Right cardiac atrium (tissue), 5 donors: ENCODE measurements at regions not wholly inside any gene's neighbourhood (a gene's known extent, or its start where the extent isn't known, plus 50 kb on each side); places are given as distances from the start of the nearest gene placed in this dataset.
A peak's percentile ranks its signal among the peaks of the same experiment; 100 is the strongest.

Experiments
- ATAC-seq, 2 donors: fragments of 200-7000 bp; cut with Tn5 transposase; one replicate each; pipeline versions ENCODE4 v1.8.0 to v1.9.1; 2020; ENCODE audit warnings: moderate library complexity in 2 of 2, mild to moderate bottlenecking in 1 of 2
- DNase-seq, 3 donors: peaks; one replicate each; pipeline ENCODE4 v3.0.0-alpha.2; 2020
- H3K27ac ChIP-seq: one replicate; pipeline ENCODE4 v1.5.1; 2013; ENCODE audit warnings: mild to moderate bottlenecking, low read length, control low read depth, moderate library complexity
- H3K27me3 ChIP-seq: one replicate; pipeline ENCODE4 v1.6.1; 2013; ENCODE audit not compliant: control insufficient read depth, insufficient read depth
- H3K4me1 ChIP-seq: one replicate; pipeline ENCODE4 v1.6.1; 2013; ENCODE audit warnings: low read length; ENCODE audit not compliant: control insufficient read depth, insufficient read depth
- H3K4me3 ChIP-seq: one replicate; pipeline ENCODE4 v1.5.1; 2013; ENCODE audit warnings: low read length, control low read depth
- H3K9me3 ChIP-seq: one replicate; pipeline ENCODE4 v1.6.1; 2013; ENCODE audit warnings: low read length; ENCODE audit not compliant: control insufficient read depth
- WGBS: extraction: QIAGEN DNeasy Blood & Tissue Kit; methylation state at CpG from one replicate; pipeline ENCODE4 v1.1.7; 2013; 5-methylcytosine and 5-hydroxymethylcytosine counted together
- intact Hi-C, 4 donors: fragments of 100-400 bp; cut with DNase I; formaldehyde crosslinking; loops; one replicate each; pipeline versions ENCODE4 v1.11.0 to v1.14.0; 2022 to 2023
- donor health status: healthy with polysubstance abuse.
- donor health status: DM: no; HTN: yes; CAD: no.
- donor health status: DM: no; HTN: no; CAD: no.
- donor health status: DM: no; HTN: yes; CAD: no; lungs with severe emphysema.
- donor health status: DM: yes; HTN: yes; CAD: no.

DNA sequence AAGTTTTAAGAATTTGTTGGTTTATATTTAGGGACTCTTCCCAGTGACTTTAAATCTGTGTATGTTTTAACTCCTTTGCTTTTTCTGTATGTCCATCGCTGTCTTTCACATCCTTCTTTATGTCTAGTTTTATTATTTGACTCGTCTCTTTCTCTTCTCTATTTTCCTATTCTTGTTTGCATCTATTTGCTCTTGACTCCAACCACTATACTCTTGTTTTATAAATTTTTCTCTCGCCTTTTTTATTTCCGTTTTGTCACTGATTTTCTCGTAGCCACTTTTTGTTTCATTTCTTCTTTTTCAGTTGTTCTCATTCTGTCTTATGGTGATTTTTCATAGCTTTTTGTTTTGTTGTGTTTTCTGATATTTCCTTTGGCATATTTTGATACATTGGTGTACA is 170.5 kb upstream of the NETO1 start:
- no peaks in the 10 kb centered on the region for H3K27me3 ChIP-seq
- DNase-seq (no peak), ATAC-seq (no peak)
- H3K4me1 ChIP-seq, result no peaks in the 10 kb centered on the region
- 88% methylated on average over 5 of the region's 5 CpGs for WGBS
- no peak overlapping the region for H3K27ac ChIP-seq
- no peak overlapping the region for H3K4me3 ChIP-seq
- H3K9me3 ChIP-seq, result no peaks in the 10 kb centered on the region
- intact Hi-C loops, result no loop called here

GRCh38 chr18:73023975-73024374 is 156.2 kb upstream of the NETO1 start:
- WGBS, result 67% methylated on average over 4 of the region's 4 CpGs

DNA sequence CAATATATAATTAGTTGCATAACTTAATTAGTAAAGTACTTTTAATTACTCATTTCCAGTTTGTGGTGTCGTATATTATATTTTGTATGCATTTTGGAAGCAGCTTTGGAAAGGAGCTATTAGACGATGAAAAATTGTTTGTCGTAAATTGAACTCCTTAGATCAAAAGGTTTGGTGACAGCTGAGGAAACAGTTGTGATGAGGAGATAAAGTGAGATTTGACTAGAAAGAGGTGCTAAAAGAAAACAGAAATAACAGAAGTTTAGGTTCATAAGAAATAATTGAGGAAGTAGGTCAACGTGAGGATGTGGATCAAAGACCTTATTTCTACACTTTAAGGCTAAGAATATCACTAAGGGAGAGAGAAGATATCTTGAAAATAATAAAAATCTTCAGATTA is 141.9 kb upstream of the NETO1 start:
- intact Hi-C loops, result no loop called here
- Histone ChIP-seq H3K9me3 (no peaks in the 10 kb centered on the region), H3K4me3 (no peak overlapping the region), H3K4me1 (no peaks in the 10 kb centered on the region), H3K27me3 (no peaks in the 10 kb centered on the region), H3K27ac (no peak overlapping the region)
- ATAC-seq (no peak), DNase-seq (no peak)
- 49% methylated on average over 4 of the region's 4 CpGs for whole genome bisulfite sequencing

More at GRCh38 chr18:73023975-73024374, 156.2 kb upstream of the NETO1 start:
- Histone ChIP-seq H3K27me3 (no peaks in the 10 kb centered on the region), H3K9me3 (no peaks in the 10 kb centered on the region), H3K27ac (no peak overlapping the region), H3K4me3 (no peak overlapping the region), H3K4me1 (no peaks in the 10 kb centered on the region)
- ATAC-seq (no peak), DNase-seq (no peak)
- intact Hi-C loops, result no loop called here

DNA sequence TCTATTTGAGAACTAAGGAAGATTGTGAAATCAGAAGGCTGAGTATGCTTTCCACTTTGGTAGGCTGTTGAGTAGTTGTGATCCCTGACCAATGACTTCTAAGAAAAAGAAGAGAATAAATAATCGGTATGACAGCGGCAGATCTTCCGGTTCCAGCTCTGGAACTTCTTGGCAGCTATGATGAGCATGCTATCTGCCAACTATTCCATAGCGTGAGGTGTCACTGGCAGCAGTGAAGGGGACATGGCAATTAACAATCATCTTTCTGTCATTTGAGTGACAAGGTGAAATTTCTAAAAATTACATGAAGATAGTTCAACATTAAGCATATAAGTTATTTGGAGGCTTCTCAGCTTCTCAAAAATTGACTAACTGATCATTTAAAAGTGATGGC is 140.1 kb upstream of the NETO1 start:
- Histone ChIP-seq H3K9me3 (no peaks in the 10 kb centered on the region), H3K27me3 (no peaks in the 10 kb centered on the region), H3K27ac (no peak overlapping the region), H3K4me1 (no peaks in the 10 kb centered on the region), H3K4me3 (no peak overlapping the region)
- intact Hi-C loops, result no loop called here
- peak; percentile 41 to 64 for ATAC-seq
- no peak for DNase-seq
- 62% methylated on average over 4 of the region's 4 CpGs for WGBS

GRCh38 chr18:73007195-73007914 is 139.6 kb upstream of the NETO1 start:
- ATAC-seq (no peak), DNase-seq (no peak)
- H3K27me3 ChIP-seq, result no peaks in the 10 kb centered on the region
- no peak overlapping the region for H3K27ac ChIP-seq
- H3K4me3 ChIP-seq, result no peak overlapping the region
- intact Hi-C loops, result no loop called here
- no peaks in the 10 kb centered on the region for H3K4me1 ChIP-seq
- no peaks in the 10 kb centered on the region for H3K9me3 ChIP-seq
- whole genome bisulfite sequencing, result 38% methylated on average over 6 of the region's 6 CpGs

DNA sequence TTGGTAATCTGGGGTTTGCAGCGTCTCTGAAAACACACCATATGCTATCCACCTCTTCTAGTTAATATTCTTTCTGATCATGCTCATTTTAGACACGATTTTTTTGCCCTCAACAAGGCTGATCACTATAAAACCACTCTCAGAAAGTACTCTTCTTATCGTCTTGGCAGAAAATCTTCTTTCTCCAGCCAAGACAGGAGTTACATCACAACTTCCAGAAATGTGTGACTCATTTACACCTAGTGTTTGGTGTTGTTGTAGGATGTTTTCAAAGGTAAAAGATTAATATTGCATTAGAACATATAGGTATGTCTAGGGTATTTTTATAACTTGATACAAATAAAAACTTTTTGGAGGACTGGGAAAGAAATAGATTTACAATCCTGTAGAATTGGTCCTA is 138.5 kb upstream of the NETO1 start:
- intact Hi-C loops, result no loop called here
- ATAC-seq (no peak), DNase-seq (no peak)
- 36% methylated on average over 3 of the region's 3 CpGs for WGBS
- H3K27ac ChIP-seq, result no peak overlapping the region
- H3K9me3 ChIP-seq, result no peaks in the 10 kb centered on the region
- no peaks in the 10 kb centered on the region for H3K4me1 ChIP-seq
- H3K27me3 ChIP-seq, result no peaks in the 10 kb centered on the region
- no peak overlapping the region for H3K4me3 ChIP-seq

GRCh38 chr18:73004260-73004659 is 136.5 kb upstream of the NETO1 start:
- no peak for DNase-seq
- Histone ChIP-seq H3K9me3 (no peaks in the 10 kb centered on the region), H3K27ac (no peak overlapping the region), H3K27me3 (no peaks in the 10 kb centered on the region), H3K4me1 (no peaks in the 10 kb centered on the region), H3K4me3 (no peak overlapping the region)
- no peak for ATAC-seq
- intact Hi-C loops, result no loop called here
- 88% methylated on average over 2 of the region's 2 CpGs for WGBS

- Histone ChIP-seq H3K9me3 (no peaks in the 10 kb centered on the region), H3K27me3 (no peaks in the 10 kb centered on the region), H3K27ac (no peak overlapping the region), H3K4me3 (no peak overlapping the region), H3K4me1 (no peaks in the 10 kb centered on the region)
- ATAC-seq (no peak), DNase-seq (no peak)
- intact Hi-C loops, result no loop called here
These were observed 132.3 kb upstream of the NETO1 start for GRCh38 chr18:72999971-73000607.

DNA sequence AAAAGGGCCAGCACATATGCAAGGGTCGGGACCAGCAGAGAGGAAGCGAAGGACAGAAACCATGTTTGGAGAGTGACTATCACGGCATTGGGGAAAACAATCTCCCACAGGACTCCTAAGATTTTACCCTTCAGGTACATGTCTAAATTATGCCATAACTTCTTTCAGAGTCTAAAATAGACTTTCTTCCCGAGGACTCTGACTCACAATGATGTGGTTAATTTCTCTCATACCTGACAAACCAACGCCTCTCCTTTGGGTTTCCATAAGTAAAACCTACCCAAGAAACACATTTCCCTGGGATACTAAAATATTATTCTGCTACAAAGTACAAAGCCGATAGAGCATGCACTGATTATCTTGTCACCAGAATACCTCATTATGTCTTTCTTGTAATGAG is 127.8 kb upstream of the NETO1 start:
- Histone ChIP-seq H3K27me3 (no peaks in the 10 kb centered on the region), H3K4me1 (no peaks in the 10 kb centered on the region), H3K4me3 (no peak overlapping the region), H3K27ac (no peak overlapping the region), H3K9me3 (no peaks in the 10 kb centered on the region)
- intact Hi-C loops, result no loop called here
- WGBS, result 84% methylated on average over 6 of the region's 6 CpGs
- ATAC-seq (no peak), DNase-seq (no peak)

- 75% methylated on average over 3 of the region's 3 CpGs for WGBS
- no peaks in the 10 kb centered on the region for H3K4me1 ChIP-seq
These were observed 125.5 kb upstream of the NETO1 start for GRCh38 chr18:72993250-72993649.

GRCh38 chr18:72991379-72991778 is 123.6 kb upstream of the NETO1 start:
- Histone ChIP-seq H3K9me3 (no peaks in the 10 kb centered on the region), H3K4me1 (no peaks in the 10 kb centered on the region), H3K4me3 (no peak overlapping the region), H3K27me3 (no peaks in the 10 kb centered on the region), H3K27ac (no peak overlapping the region)
- ATAC-seq, result no peak
- DNase-seq, result no peak
- WGBS, result 87% methylated on average over 1 of the region's 1 CpG
- intact Hi-C loops, result no loop called here

More at GRCh38 chr18:72993250-72993649, 125.5 kb upstream of the NETO1 start:
- DNase-seq (no peak), ATAC-seq (no peak)
- Histone ChIP-seq H3K9me3 (no peaks in the 10 kb centered on the region), H3K27me3 (no peaks in the 10 kb centered on the region), H3K27ac (no peak overlapping the region), H3K4me3 (no peak overlapping the region)
- intact Hi-C loops, result no loop called here
